ENCODE measurements at regions not wholly inside any gene's neighbourhood (a gene's known extent, or its start where the extent isn't known, plus 50 kb on each side); places are given as distances from the start of the nearest gene placed in this dataset.

GRCh38 chr17:71399221-71399620 lies 721.6 kb upstream of the SOX9 start:
- TF ChIP-seq, protein P1, sequence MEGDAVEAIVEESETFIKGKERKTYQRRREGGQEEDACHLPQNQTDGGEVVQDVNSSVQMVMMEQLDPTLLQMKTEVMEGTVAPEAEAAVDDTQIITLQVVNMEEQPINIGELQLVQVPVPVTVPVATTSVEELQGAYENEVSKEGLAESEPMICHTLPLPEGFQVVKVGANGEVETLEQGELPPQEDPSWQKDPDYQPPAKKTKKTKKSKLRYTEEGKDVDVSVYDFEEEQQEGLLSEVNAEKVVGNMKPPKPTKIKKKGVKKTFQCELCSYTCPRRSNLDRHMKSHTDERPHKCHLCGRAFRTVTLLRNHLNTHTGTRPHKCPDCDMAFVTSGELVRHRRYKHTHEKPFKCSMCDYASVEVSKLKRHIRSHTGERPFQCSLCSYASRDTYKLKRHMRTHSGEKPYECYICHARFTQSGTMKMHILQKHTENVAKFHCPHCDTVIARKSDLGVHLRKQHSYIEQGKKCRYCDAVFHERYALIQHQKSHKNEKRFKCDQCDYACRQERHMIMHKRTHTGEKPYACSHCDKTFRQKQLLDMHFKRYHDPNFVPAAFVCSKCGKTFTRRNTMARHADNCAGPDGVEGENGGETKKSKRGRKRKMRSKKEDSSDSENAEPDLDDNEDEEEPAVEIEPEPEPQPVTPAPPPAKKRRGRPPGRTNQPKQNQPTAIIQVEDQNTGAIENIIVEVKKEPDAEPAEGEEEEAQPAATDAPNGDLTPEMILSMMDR (IDR thresholded peaks at IDR 0.05; ENCODE audit: insufficient read depth, low read length, poor library complexity, severe bottlenecking): no peak
- TF ChIP-seq EZH2phosphoT487 (conservative IDR thresholded peaks at IDR 0.05; ENCODE audit: low read length): no peak
